IPS-NIHi7 (cell line): ENCODE measurements at regions not wholly inside any gene's neighbourhood (a gene's known extent, or its start where the extent isn't known, plus 50 kb on each side); places are given as distances from the start of the nearest gene placed in this dataset.
A peak's percentile ranks its signal among the peaks of the same experiment; 100 is the strongest.

ENCODE experiments used
- DNase-seq: peaks from one replicate; pipeline ENCODE4 v3.0.0; 2012; ENCODE audit warnings: mixed read lengths; ENCODE audit errors: extremely low spot score

DNA sequence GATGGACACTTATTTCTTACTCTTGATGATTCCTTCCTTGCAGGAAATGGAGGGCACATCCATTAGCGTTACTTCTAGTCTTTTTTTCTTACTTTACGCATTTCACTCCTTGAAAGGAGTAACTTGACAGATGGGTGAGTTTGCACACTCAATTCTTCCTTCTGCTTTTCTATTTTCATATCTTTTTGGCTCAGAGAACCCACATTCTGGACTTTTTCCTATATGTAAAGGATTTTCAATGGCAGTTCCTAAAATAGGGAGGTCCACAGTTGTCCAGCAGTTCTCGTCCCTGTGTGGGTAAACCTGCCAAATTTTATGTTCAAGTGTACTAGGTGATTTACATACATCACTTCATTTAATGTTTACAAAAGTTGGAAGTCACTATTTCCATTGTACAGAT is 440.0 kb upstream of the KIRREL3 start:
- no peak for DNase-seq

DNA sequence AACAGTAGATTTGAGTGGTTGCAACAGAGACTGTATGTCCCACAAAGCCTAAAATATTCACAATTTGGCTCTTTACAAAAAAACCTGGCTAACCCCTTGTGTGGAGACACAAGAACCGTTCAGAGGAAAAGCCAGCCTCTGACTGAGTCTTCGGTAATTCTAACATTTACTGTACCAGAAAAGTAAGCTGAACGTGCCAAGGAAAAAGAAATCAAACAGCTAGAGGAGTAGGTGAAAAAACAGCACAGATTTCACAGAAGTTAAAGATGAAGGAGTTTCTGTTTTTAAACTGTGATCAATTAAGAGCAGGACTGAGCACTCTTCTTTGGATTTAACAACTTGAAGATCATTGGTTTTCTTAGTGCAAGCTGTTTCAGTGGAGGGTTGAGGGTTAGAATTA is 424.7 kb upstream of the KIRREL3 start:
- DNase-seq, result no peak

DNA sequence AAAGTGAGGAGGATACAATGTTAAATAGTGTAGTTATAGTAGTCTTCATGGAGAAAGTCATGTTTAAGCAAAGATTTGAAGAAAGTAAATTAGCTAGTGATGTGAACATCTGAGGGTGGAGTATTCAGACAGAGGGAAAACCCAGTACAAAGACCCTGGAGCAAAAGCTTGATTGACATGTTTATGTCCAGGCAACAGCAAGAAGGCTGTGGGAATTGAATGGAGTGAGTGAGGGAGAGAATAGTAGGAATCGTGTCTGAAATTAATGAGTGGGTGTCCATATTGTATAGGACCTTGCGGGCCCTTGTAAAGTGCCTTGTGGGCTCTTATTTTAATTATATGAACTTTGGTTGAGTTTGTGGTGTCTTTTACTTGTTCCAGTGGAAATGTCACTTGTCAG is 424.1 kb upstream of the KIRREL3 start:
- DNase-seq, result no peak

DNA sequence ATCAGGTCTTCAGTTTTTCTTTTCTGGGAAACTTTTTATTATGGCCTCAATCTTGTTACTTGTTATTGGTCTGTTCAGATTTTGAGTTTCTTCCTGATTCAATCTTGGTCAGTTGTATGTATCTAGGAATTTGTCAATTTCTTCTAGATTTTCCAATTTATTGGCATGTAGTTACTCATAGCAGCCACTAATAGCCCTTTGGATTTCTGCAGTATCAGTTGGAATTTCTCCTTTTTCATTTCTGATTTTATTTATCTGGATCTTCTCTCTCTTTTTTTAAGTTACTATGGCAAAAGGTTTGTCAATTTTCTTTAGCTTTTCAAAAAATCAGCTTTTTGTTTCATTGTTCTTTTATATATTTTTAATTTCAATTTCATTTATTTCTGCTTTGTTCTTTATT is 419.6 kb upstream of the KIRREL3 start:
- no peak for DNase-seq

DNA sequence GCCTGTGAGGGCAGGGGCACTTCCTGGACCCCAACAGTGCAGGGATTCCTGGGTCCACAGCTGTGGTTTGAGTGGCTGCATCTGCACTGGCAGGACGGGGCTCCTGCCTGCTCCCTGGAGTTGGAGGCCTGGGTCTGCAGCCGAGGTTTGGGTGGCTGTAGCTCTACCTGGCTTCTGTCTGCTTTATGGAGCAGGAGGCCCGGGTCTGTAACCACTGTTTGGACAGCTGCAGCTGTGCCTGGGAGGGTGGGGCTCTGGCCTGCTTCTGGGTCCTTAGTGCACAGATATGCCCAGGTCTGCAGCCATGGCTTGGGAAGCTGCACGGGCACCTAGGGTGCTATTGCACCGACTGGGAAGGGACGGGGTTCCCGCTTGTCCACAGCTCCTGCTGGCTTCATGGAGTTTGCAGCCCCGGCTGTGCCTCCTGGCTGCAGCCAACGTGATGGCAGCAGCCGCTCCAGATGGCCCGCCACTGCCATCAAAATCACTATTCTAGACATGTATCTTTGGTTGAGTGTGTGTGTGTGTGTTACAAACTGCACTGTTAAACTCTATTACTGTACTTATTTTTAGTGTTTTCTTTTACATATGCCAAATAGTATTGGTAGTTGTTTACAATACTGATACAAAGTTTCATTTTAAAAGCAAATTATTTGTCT is 412.3 kb upstream of the KIRREL3 start:
- no peak for DNase-seq

DNA sequence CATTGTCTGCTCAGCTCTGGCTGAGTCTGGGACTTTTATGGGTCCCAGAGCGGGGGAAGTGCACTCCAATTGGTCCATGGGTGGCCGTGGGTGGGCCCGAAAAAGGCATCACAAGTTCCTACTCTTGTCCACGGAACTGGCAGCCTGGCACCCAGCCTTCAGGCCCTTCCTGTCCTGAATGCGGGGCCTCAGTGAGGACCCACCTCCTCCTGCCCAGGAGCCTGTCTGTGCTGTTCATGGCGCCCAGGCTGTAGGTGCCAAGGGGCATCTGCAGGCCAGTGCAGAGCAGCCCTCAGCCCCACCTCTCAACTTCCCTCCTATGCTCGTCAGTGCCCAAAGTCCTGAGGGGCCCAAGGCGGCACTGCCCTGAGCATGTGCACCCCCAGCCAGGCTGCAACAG is 411.7 kb upstream of the KIRREL3 start:
- DNase-seq, result no peak

DNA sequence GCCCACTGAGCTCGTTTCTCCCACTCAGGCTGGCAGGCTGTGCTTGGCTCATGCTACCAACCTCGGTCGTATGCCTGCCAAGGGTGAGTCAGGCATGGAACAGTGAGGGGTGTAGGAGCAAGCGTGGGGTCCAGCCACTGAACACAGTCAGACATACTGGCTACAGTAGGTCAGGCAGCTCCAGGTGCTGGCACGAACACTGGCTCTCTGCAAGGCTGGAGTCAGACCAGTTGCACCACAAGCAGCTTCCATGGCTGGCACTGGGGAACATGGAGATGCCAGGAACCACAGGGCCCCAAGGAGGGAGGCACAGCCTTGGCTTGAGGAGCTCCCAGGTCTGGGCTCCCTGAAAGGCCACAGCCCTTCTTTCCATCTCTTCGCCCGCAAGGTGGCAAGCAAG is 410.7 kb upstream of the KIRREL3 start:
- DNase-seq, result no peak

DNA sequence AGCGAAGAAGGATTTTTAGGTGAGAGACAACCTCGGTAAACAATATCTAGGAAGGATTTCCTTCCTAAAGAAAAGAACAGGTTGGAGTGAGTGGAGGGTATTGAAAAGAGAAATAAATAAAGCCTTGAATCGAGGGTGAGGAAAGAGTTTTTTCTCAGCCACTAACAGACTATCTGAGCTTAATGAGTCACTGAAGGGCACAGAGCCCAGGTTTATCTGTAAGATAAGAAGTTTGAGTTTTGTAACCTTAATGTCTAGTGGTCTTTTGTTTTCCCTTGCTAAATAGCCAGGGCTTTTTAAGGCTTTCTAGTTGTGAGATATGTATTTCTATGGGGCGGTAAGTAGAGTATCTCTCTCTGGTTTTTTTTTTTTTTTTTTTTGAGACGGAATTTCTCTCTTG is 394.5 kb upstream of the KIRREL3 start:
- DNase-seq, result no peak

DNA sequence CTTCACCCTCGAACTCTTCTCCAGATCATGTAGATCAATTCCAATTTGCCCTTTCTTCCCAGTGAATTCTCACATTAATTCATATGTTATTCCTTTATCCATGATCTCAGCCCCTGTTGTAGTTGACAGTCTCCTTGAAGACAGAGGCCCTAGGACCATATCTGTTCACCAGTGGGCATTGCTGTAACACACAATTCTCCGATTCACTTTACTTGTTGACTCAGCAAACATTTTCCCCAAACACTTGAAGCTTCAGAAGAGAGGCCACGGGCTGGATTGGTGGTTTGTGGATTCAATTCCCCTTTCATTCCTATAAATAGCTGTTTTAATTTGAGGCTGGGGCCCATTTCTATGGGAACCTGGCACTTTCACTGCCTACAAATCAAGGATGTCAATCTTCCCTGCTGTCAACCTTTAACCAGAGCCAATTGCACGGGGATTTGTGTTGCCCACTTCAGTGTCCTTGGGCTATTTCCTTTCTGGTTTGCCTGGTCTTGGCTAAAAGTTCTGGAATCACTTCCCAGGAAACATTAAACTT is 393.0 kb upstream of the KIRREL3 start:
- no peak for DNase-seq

DNA sequence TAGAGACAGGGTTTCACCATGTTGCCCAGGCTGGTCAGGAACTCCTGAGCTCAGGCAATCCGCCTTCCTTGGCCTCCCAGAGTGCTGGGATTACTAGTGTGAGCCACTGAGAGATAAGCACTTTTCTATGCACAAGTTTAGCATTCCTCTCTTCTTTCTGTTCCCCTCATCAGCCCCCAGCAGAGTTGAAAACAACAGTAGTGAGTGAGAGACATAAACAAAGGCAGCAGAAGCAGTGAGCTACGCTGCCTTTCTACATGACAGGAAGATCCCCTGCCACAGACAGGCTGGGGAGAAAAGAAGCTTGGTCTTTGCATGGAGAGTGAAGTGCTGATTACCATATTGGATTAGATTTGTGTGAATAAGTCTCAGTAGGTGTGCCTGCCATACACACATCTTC is 392.0 kb upstream of the KIRREL3 start:
- peak; percentile 68 for DNase-seq

DNA sequence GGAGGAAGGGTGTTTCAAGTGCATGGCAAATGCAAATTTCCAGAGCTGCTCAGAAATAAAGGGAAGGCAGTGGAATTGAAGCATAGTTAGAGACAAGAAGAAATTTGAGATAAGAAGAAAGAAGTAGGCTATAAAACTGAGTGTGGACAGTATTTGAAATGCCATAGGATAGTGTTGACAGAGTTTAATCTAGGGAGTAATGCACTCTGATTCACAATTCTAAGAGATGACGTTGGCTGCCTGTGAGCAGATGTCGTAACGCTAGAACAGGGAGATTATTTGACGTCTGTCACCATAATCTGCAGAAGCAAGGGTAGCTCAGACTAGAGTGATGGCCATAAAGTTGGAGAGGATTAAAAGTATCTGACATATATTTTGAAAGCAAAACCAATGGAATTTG is 389.9 kb upstream of the KIRREL3 start:
- DNase-seq, result no peak

DNA sequence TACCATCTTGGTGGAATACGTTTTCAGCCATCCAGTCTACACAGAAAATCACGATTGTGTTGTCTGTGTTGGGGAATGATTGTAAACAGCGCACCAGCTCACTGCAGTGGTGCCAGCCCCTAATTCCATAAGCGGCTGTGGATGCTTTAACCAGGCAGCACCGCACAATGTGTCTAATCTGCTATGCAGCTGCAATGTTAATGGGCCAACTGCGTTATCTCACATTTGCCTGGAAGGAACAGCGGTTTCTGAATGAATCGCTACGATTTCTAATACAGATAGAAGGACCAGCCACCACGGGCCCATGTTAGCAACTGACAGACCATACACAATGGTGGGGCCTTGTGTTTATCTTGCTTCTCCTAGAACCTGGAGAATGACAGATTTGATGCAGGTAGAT is 384.5 kb upstream of the KIRREL3 start:
- no peak for DNase-seq

DNA sequence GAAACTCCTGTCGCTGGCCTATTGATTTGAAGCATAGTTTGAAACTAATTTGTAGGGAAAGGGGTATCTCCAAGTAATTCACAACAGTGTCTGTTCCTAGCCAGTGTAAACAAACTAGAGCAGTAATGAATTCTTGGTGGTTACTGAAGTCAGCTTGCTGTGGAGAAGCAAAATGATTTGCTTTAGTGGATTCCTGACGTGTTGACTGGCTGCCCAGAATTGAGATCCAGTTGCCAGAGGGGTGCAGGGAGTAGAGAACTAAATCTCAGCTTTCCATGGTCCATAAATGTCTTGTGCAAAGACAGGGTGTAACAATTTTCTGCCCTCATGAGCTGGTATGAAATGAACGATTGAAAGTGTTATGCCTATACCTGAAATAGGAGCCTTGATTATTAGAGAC is 382.5 kb upstream of the KIRREL3 start:
- no peak for DNase-seq

DNA sequence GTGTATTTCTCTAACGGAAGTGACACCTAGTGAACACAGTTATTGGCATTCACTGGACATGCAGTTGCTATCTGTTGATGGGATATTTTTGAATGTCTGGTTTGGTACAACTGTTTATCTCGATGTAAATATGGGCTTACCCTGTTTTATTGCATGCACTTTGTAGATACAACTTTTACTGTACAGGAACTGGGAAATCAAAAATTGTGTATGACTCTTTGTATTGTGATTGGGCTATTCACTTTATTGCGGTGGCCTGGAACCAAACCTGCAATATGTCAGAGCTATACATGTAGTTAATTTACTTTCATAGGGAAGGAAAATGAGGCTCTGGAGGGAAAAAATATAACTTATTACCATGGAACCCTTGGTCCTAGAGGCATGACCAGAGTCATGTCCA is 380.7 kb upstream of the KIRREL3 start:
- DNase-seq, result no peak

DNA sequence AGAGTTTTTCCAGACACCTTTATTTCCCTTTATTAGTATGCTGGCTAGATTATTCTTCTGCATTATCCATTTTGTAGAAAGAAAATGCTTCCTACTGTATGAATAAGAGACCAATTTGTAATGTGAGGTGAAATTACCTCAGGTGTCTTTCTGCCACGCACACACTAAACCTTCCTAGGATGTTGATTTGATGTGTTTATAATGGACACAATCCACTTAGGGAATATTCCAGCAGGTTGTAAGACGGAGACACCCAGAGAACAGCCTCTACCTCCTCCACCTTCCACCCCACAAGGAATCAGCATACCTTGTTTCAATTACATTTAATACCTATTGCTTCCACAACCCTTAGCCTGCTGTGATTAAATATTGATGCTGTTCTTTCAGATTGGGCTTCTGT is 379.1 kb upstream of the KIRREL3 start:
- DNase-seq, result no peak

DNA sequence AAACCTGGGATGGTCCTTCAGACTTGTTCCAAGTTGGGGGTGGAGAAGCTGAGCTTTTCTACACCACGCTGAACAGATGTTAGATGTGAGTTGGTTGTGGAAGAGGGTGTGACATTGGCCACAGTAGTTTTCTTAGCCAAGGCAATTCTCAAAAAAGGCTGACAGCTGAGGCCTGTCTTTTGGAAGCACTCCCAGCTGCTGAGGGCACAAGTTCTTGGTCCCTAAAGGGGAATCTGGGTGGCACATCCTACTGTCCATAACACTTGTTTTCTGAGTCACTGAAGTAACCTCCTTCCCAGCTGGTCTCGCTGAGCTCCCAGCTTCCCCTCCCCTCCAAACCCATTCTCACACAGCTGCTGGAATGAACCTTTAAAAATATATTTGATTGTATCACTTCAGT is 375.7 kb upstream of the KIRREL3 start:
- DNase-seq, result no peak

DNA sequence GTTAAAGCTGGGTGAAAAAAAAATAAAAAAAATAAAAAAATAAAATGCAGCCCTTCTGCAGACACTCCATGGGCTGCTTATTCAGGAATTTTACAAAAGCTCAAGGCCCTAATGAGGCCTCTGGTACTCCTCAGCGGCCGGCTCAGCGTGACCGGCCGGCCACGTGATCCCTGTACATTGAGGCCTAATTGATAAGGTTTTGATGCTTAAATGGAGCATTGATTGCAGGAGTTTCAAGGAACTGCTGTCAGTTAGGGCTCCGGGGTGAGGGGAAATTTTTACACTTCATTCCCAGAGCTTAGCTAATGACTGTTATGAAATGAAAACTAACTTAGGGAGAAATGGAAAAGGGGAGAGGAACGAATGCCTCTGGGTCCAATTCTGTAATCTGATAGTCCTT is 368.8 kb upstream of the KIRREL3 start:
- DNase-seq, result no peak

DNA sequence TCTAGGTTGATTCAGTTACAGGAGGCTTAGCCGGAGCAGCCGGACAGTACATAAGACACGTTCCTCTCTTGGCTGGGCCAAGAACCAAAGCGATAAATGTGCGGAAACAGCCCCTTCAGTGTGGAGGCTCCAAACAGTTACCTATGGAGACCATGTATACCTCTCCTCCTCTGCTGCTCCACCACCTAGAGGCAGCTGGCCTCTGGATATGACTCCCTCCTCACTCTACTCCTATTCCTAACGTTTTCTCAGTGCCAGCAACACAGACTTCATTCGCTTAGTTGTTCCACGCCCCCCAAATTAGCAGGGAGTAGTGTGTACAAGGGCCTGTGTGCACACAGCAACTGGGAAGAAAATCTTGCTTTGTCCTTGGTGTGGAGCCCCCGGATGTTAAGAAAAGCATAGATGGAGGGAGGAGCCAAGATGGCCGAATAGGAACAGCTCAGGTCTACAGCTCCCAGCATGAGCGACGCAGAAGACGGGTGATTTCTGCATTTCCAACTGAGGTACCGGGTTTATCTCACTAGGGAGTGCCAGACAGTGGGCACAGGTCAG is 362.3 kb upstream of the KIRREL3 start:
- DNase-seq, result no peak

DNA sequence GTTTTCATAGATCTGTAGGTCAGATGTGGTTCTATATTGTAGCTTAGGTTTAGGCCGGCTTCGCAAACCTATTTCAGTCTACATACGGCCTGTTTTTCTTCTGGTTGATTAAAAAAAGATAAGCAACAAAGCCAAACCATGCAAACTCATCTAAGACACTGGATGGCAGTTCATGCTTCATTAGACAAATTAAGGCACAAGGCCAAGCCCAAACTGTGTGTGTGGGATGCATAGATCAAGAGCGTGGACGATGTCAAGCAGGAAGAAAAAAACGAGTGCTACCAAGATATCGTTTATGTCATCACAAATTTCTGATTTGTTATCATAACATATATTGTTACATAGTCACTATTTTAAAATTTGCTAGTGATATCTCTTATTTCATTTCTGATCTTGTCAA is 357.6 kb upstream of the KIRREL3 start:
- DNase-seq, result no peak

DNA sequence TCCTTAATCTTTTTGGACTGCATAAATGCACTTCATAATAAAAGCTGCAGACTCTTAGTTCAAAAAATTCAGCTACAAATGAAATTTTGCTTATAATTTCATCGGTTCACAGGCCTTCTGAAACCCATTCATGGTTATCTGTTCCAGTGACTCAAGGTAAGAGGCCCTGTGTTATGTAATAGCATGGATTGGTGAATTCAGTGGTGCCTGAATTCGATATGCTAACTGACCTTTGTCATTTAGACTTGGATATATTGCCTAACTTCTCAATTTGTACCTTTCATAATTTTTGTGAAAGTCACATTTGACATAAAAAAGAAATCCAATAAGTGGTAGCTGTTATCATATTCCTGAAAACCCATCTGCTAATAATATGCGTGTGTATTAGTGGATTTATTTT is 349.9 kb upstream of the KIRREL3 start:
- DNase-seq, result no peak

DNA sequence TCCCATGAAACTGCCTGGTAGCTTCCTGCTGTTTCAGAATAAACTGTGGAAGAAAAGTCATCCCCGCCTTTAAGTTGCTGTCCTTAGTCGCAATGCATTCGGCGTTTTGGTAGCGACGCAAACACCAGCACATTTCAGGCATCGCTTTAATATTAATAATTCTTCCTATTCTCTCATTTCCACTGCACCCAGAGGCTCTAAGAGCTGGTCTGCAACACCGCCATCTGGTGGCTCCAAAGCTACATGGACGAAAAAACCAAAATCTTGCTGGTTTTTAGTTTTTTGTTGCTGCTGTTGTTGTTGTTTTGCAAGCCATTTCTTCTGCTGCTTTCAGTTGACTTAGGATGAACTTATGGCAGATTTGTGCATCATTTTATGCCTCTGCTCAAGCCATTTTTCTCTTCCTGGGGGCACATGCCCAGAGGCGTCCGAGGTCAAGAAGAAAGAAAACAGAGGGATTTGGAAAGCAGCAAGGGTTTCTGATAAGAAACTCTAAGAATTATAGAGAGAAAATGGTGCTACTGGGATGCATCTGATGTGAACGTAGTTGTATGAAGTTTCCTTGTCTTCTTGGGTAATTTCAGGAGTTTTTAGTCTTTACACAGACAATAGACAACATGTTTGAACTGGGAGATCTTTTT is 345.4 kb upstream of the KIRREL3 start:
- DNase-seq, result peak; percentile 64

DNA sequence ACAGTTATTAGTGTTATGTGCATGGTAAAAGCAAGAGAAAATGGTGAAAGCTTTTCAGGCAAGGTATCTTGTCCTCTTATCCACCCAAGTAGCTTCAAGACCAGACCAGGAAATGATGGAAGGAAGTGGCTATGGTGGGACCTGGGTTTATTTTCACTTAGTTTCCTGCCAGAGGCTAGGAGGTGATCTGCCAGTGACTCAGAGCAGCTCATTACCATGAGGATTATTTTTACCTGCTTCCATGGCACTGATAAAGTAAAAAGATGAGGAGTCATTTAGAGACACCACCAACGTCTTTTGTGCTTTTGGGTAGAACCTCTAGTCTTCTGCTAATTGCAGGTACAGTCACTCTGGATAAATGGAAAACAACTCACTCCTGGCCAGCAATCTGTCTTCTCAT is 339.9 kb upstream of the KIRREL3 start:
- no peak for DNase-seq

DNA sequence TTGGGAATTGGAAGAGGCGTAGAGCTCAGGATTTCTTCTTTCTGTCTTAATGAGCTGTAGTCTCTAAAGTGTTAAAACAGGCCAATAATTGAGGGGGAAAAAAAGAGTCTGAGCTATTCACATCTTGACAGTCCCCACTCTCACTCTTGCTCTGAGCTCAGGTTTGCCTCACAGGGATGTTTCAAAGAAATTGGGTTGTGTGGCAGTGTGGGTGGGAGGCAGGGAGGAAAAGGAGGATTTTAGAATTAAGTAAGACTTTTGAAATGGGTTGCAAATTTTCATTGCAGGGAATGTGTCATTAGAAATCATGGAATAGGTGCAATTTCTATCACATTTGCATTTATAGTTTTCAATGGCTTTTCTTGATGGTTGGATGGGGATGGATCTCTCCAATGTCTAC is 338.8 kb upstream of the KIRREL3 start:
- DNase-seq, result no peak
